ENCODE measurements at regions not wholly inside any gene's neighbourhood (a gene's known extent, or its start where the extent isn't known, plus 50 kb on each side); places are given as distances from the start of the nearest gene placed in this dataset.
"Not testable (repeated sequence)": the region's sequence is repeated elsewhere in the genome, so short reads cannot be mapped to it uniquely, and the experiment has no call there.

- DNase-seq (ENCODE audit: low read depth in 2 of 2) = no peak
Measured at GRCh38 chr4:55028196-55028595, 97.2 kb downstream of the KDR start.

DNA sequence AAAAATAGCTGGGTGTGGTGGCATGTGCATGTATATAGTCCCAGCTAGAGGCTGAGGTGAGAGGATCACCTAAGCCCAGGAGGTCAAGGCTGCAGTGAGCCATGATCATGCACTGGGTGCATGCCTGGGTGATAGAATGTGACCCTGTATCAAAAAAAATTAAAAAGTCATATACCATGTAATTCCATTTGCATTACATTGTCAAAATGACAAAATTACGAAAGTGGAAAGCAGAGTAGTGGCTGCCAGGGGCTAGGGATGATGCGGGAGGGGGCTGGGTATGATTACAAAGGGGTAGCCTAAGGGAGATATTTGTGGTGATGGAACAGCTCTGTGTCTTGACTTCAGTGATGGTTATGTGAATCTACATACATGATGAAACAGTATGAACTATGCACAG is 97.8 kb downstream of the KDR start:
- no peak for DNase-seq (ENCODE audit: low read depth in 2 of 2)

DNA sequence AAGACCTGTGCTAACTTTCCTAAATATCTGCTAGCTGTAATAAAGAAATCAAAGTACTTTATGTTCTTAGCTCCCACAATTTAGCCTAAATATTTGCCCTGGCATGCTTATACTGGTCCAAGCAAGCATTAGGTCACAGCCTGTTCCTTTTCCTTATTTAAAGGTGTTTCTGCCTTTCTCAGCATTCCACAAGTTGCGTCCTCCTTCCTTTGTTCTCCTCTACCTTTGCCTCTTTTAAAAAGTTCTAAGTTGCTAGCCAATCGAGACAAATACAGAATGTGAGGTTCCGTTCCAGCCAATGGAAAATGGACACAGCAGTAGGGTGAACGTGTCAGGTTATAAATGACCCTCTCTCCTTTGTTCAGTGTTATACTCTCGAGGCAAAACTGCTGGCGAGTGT is 99.9 kb downstream of the KDR start:
- not testable (repeated sequence) for DNase-seq (ENCODE audit: low read depth in 2 of 2)

GRCh38 chr4:55023030-55023429 is 102.4 kb downstream of the KDR start:
- DNase-seq (ENCODE audit: low read depth in 2 of 2) = no peak

- no peak for DNase-seq (ENCODE audit: low read depth in 2 of 2)
Measured at GRCh38 chr4:55021214-55021613, 104.2 kb downstream of the KDR start.

DNA sequence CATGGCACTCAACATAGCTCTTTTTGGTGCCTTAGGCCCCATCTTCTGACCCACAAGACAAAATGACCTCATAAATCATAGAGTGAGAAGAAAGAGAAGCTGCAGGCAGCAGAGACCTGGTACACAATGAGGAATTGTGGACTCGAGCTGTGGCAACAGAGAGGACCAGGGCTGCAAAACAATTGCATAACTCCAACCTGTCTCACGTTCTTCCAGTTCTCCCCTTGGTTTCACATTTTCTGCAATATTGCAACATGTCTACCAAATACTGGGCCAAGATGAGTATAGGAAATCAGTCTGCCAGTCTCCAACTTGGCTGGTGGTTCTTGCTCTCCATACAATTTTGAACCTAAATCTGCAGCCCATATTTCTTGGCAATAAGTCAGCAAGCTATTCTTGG is 105.3 kb downstream of the KDR start:
- no peak for DNase-seq (ENCODE audit: low read depth in 2 of 2)

DNA sequence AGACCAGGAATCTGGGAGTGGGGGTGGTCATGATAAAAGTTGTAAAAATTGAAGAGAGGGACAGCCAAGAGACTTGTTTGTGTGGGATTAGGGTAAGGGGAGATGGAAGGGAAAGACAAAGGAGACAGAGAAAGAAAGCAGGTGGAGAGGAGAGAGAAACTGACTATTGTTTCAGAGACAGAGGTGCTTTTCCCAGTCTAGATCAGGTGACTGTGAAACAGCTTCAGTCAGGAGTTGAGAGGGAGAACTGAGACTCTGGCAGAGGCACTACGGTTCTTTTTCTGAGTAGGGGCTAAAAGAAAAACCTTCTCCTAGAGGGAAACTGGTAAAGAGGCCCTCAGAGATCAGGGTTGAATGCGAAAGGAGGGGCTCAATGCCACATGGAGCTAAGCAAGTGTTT is 106.4 kb downstream of the KDR start:
- DNase-seq (ENCODE audit: low read depth in 2 of 2) = no peak

GRCh38 chr4:55018521-55018920 is 106.9 kb downstream of the KDR start:
- DNase-seq (ENCODE audit: low read depth in 2 of 2) = no peak

- DNase-seq (ENCODE audit: low read depth in 2 of 2) = no peak
Measured at GRCh38 chr4:55017406-55017805, 108.0 kb downstream of the KDR start.

DNA sequence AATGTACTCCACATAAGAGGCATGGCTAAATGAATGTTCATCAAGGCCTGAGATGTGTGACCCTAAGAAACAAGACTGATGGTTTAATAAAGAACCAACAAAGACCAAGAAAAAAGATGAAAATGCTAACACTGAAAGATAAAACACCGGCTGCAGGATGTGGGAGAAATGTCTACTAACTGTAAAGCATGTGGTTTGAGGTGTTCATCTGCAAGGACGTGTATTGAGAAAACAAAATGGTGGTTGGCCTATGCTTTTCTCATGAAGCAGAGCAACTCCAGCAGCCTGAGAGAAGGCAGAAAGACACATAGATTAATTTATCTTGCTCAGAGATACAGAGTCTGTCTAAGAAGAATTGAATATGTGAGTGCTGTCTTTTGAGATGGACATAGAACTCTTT is 109.3 kb downstream of the KDR start:
- no peak for DNase-seq (ENCODE audit: low read depth in 2 of 2)

DNA sequence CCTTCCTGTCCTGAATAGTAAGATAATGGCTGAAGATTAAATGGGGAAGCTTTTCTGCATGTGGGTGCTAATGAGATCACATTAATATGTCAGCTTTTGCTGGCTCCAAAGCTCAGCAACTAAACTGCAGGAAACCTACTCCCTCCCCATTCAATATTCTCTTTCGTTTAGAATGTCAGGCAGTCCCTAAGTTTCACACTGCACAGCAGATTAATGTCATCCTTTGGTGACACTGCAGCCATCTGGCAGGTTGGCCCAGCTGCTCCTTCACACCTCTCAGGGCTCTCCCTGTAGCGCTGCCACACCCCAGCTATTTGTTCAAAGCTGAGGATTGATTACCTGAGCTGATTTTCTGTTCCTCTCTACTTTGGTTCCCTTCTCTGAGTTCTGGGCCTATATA is 110.5 kb downstream of the KDR start:
- DNase-seq (ENCODE audit: low read depth in 2 of 2) = no peak

- no peak for DNase-seq (ENCODE audit: low read depth in 2 of 2)
Measured at GRCh38 chr4:55013431-55013955, 111.9 kb downstream of the KDR start.

DNA sequence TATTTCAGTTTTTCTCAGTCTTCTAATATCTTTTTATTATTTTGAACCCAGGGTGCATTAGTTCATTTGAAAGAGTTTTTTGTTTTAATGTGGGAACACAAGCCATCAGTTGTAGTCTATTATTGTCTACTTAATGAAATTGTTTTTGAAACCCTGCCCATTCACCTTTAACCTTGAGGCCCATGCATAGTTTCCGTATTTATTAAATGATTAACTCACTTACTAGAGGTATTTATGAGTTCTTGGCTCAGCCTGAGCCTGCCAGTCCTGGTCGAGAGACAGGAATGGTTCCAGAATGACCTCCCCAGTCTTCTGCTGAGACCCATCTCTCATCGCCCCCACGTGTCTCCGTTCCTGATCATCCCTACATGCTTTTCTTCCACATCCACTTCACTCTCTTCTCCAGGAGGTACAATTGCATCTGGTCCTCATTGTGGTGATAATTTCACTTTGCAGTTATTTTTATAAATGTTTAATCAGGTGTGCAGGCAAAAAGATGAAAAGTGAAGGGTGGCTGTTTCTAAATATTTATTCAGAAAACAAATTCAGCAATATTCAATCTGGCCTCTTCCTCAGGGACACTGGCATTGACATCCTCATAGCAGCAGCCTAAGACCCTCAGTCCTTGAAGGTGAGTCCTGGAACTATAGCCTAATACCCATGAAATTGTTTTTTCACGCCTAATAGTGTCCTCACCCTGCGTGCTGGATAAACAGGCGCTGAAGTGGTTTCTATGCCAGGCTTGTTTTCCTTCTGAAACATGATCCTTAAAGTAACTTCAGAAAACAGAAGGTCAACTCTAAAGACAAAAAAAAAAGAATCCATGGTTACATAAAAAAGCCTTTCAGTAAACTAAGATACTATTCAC is 112.8 kb downstream of the KDR start:
- DNase-seq (ENCODE audit: low read depth in 2 of 2) = no peak

DNA sequence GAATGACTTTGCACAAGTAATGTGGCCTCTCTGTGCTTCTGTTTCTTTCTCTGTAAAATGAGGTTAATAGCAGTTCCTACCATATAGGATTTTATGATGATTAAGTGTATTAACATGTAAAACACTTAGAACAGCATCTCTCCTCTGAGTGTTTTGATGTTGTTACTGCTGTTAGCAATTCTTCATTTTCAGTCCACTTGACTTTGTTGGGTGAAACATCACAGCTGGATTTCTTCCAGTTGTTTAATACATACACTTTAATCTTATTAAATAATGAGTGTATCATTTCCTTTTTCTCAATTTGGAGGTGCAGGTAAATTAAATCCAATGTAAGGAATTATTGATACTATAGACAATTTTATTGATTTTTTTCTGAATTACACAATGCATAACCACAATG is 113.6 kb downstream of the KDR start:
- no peak for DNase-seq (ENCODE audit: low read depth in 2 of 2)

GRCh38 chr4:55010550-55010949 is 114.8 kb downstream of the KDR start:
- no peak for DNase-seq (ENCODE audit: low read depth in 2 of 2)

GRCh38 chr4:55008166-55009056 is 117.0 kb downstream of the KDR start:
- DNase-seq (ENCODE audit: low read depth in 2 of 2) = no peak

- no peak for DNase-seq (ENCODE audit: low read depth in 2 of 2)
Measured at GRCh38 chr4:55005910-55006309, 119.5 kb downstream of the KDR start.

GRCh38 chr4:55004831-55005230 is 120.6 kb downstream of the KDR start:
- DNase-seq (ENCODE audit: low read depth in 2 of 2) = no peak

GRCh38 chr4:55002431-55002830 is 123.0 kb downstream of the KDR start:
- DNase-seq (ENCODE audit: low read depth in 2 of 2) = no peak

- DNase-seq (ENCODE audit: low read depth in 2 of 2) = no peak
Measured at GRCh38 chr4:55001538-55001937, 123.9 kb downstream of the KDR start.

DNA sequence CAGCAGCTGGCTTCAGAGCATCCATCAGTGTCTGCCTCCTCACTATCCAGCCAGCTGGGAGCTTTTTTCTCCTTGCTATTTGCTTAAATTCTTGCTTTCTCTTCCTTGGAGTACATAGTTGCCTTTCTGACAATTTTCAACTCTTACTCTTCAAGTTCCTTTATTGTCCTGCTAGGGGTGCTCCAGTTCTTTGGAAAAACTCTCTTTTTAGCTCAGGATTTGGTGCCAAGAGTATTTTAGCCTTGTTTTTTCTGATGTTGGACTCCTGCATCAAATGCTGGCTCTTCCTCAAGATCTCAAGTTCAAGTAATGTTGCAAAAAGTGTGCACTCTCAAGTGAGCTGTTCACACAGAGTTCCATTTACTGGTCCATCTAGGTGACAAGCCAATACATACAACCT is 126.4 kb downstream of the KDR start:
- no peak for DNase-seq (ENCODE audit: low read depth in 2 of 2)

DNA sequence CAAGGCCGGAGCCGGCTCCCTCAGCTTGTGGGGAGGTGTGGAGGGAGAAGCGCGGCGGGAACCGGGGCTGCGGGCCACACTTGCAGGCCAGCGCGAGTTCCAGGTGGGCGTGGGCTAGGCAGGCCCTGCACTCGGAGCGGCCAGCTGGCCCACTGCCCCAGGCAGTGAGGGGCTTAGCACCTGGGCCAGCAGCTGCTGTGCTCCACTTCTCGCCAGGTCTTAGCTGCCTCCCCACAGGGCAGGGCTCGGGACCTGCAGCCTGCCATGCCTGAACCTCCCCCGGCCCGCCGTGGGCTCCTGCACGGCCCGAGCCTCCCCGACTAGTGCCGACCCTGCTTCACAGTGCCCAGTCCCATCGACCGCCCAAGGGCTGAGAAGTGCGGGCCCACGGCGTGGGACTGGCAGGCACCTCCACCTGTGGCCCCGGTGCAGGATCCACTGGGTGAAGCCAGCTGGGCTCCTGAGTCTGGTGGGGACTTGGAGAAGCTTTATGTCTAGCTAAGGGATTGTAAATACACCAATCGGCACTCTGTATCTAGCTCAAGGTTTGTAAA is 131.8 kb downstream of the KDR start:
- DNase-seq (ENCODE audit: low read depth in 2 of 2) = not testable (repeated sequence)

All from stimulated activated CD4-positive, alpha-beta T cell treated with anti-CD3 and anti-CD28 coated beads, Interleukin-12 subunit alpha, Interleukin-12 subunit beta, amount 100 ng/mL, for 24 hours (primary cell).